H1 (cell line): ENCODE measurements at regions not wholly inside any gene's neighbourhood (a gene's known extent, or its start where the extent isn't known, plus 50 kb on each side); places are given as distances from the start of the nearest gene placed in this dataset.
A peak's percentile ranks its signal among the peaks of the same experiment; 100 is the strongest.

ENCODE experiments used
- CTCF ChIA-PET: fragments of 300-600 bp; sonication (Branson Sonifier 250); formaldehyde crosslinking; loops from one replicate; lab custom pipeline; 2021; ENCODE audit not compliant: partially characterized antibody; lab: Charles Lee
- POLR2A ChIA-PET: fragments of 300-600 bp; sonication (Branson Sonifier 250); formaldehyde crosslinking; loops from one replicate; lab custom pipeline; 2021; ENCODE audit warnings: inconsistent platforms; ENCODE audit not compliant: partially characterized antibody; lab: Charles Lee
- DNase-seq, 2 experiments: peaks; one replicate each; pipeline versions ENCODE4 v3.0.0 to v3.0.0-alpha.2; 2010 to 2022; ENCODE audit warnings: low spot score in 2 of 2, low read depth in 1 of 2, mixed read lengths in 1 of 2
- FAIRE-seq: peaks from 2 replicates; lab custom pipeline; 2011; peaks lifted over from hg19 to GRCh38; lab: Jason Lieb, UNC
- H2AFZ ChIP-seq: 2 replicates; pipeline ENCODE4 v1.8.1; 2012; ENCODE audit warnings: low read length, inconsistent platforms
- H2AK5ac ChIP-seq: 2 replicates; pipeline ENCODE4 v1.6.1; 2013; ENCODE audit warnings: low read depth, low read length
- H2BK120ac ChIP-seq: replicated peaks from 2 replicates; pipeline ENCODE3; 2013; ENCODE audit warnings: low read depth, low read length, inconsistent platforms
- H2BK12ac ChIP-seq: 2 replicates; pipeline ENCODE4 v1.6.1; 2013; ENCODE audit warnings: low read depth, low read length
- H2BK15ac ChIP-seq: 2 replicates; pipeline ENCODE4 v1.6.1; 2013; ENCODE audit warnings: low read length
- H2BK20ac ChIP-seq: 2 replicates; pipeline ENCODE4 v1.6.1; 2013; ENCODE audit warnings: low read length
- H2BK5ac ChIP-seq: 2 replicates; pipeline ENCODE4 v1.6.1; 2013; ENCODE audit warnings: low read depth, low read length
- H3K14ac ChIP-seq: 2 replicates; pipeline ENCODE4 v1.6.1; 2013; ENCODE audit warnings: inconsistent platforms; ENCODE audit not compliant: insufficient read length
- H3K18ac ChIP-seq: 2 replicates; pipeline ENCODE4 v1.6.1; 2013; ENCODE audit warnings: low read length; ENCODE audit errors: extremely low read depth
- H3K23ac ChIP-seq: 2 replicates; pipeline ENCODE4 v1.6.1; 2013; ENCODE audit warnings: inconsistent platforms; ENCODE audit not compliant: insufficient read length
- H3K23me2 ChIP-seq: 2 replicates; pipeline ENCODE4 v1.6.1; 2013; ENCODE audit warnings: low read depth, low read length
- H3K27ac ChIP-seq: 2 replicates; pipeline ENCODE4 v1.6.1; 2011; ENCODE audit warnings: low read depth, low read length, inconsistent platforms
- H3K27me3 ChIP-seq, 4 experiments: replicated peaks in 1 of 4; 1 replicate in 1 of 4; 2 replicates in 3 of 4; pipeline versions ENCODE4 v1.6.1 to v1.8.1; 2011 to 2013; ENCODE audit warnings: low read length in 3 of 4, mild to moderate bottlenecking in 3 of 4, inconsistent platforms in 2 of 4, mixed read lengths in 2 of 4, moderate library complexity in 1 of 4; ENCODE audit not compliant: control insufficient read depth in 3 of 4, insufficient read depth in 3 of 4; ENCODE audit errors: extremely low read depth in 1 of 4
- H3K36me3 ChIP-seq, 4 experiments: 2 replicates each; pipeline versions ENCODE4 v1.6.1 to v1.8.1; 2011 to 2013; ENCODE audit warnings: mild to moderate bottlenecking in 4 of 4, low read length in 3 of 4, moderate library complexity in 2 of 4, control low read depth in 1 of 4, inconsistent platforms in 1 of 4; ENCODE audit not compliant: insufficient read depth in 4 of 4, control insufficient read depth in 2 of 4
- H3K4ac ChIP-seq: replicated peaks from 2 replicates; pipeline ENCODE3; 2013; ENCODE audit warnings: low read length, low read depth, mixed read lengths, inconsistent platforms; ENCODE audit not compliant: insufficient read length
- H3K4me1 ChIP-seq, 4 experiments: replicated peaks in 1 of 4; 1 replicate in 1 of 4; 2 replicates in 3 of 4; pipeline versions ENCODE4 v1.6.1 to v1.8.1; 2011 to 2013; ENCODE audit warnings: low read length in 3 of 4, inconsistent platforms in 2 of 4, mixed read lengths in 1 of 4; ENCODE audit not compliant: insufficient read depth in 4 of 4, control insufficient read depth in 3 of 4
- H3K4me2 ChIP-seq, 2 experiments: 2 replicates each; pipeline versions ENCODE4 v1.6.1 to v1.8.1; 2011 to 2013; ENCODE audit warnings: low read depth in 2 of 2, low read length in 2 of 2, control low read depth in 1 of 2, inconsistent platforms in 1 of 2, mild to moderate bottlenecking in 1 of 2; ENCODE audit not compliant: insufficient read depth in 1 of 2
- H3K4me3 ChIP-seq, 4 experiments: fragments of 200-600, 300-600 bp in 1 of 4; sonication (generic), shearing (Covaris generic), sonication (Bioruptor Twin) in 1 of 4; 2 replicates each; pipeline versions ENCODE4 v1.5.1 to v1.8.1; 2011 to 2016; ENCODE audit warnings: low read length in 4 of 4, low read depth in 3 of 4, control low read depth in 2 of 4, inconsistent platforms in 2 of 4, mild to moderate bottlenecking in 2 of 4, mixed read lengths in 1 of 4, moderate library complexity in 1 of 4; ENCODE audit not compliant: insufficient read depth in 2 of 4; ENCODE audit errors: extremely low read depth in 1 of 4
- H3K56ac ChIP-seq: replicated peaks from 2 replicates; pipeline ENCODE3; 2013; ENCODE audit warnings: low read depth, mild to moderate bottlenecking, mixed read lengths, low read length, inconsistent platforms; ENCODE audit not compliant: insufficient read length
- H3K79me1 ChIP-seq: 2 replicates; pipeline ENCODE4 v1.6.1; 2013; ENCODE audit warnings: low read depth, low read length, control low read depth
- H3K79me2 ChIP-seq, 2 experiments: 2 replicates each; pipeline versions ENCODE4 v1.6.1 to v1.8.1; 2012 to 2013; ENCODE audit warnings: low read length in 2 of 2, mild to moderate bottlenecking in 2 of 2, inconsistent platforms in 1 of 2; ENCODE audit not compliant: insufficient read depth in 2 of 2, control insufficient read depth in 1 of 2
- H3K9ac ChIP-seq, 4 experiments: replicated peaks in 1 of 4; 1 replicate in 1 of 4; 2 replicates in 3 of 4; pipeline versions ENCODE4 v1.6.1 to v1.8.1; 2011 to 2013; ENCODE audit warnings: low read depth in 3 of 4, low read length in 3 of 4, control low read depth in 2 of 4, mild to moderate bottlenecking in 2 of 4, moderate library complexity in 2 of 4, inconsistent platforms in 1 of 4; ENCODE audit errors: extremely low read depth in 1 of 4
- H3K9me3 ChIP-seq, 2 experiments: 2 replicates each; pipeline versions ENCODE4 v1.6.1 to v1.8.1; 2012 to 2013; ENCODE audit warnings: mild to moderate bottlenecking in 2 of 2, moderate library complexity in 2 of 2, control low read depth in 1 of 2, inconsistent platforms in 1 of 2, low read depth in 1 of 2, low read length in 1 of 2, mixed read lengths in 1 of 2; ENCODE audit not compliant: insufficient read depth in 2 of 2
- H4K20me1 ChIP-seq, 2 experiments: replicated peaks in 1 of 2; 2 replicates each; pipeline versions ENCODE3 to v1.8.1; 2011 to 2013; ENCODE audit warnings: inconsistent platforms in 2 of 2, low read length in 2 of 2, mild to moderate bottlenecking in 1 of 2; ENCODE audit not compliant: insufficient read depth in 2 of 2, control insufficient read depth in 1 of 2
- H4K5ac ChIP-seq: 2 replicates; pipeline ENCODE4 v1.6.1; 2013; ENCODE audit warnings: low read length, low read depth, mixed read lengths, inconsistent platforms; ENCODE audit not compliant: insufficient read length
- H4K8ac ChIP-seq: 2 replicates; pipeline ENCODE4 v1.8.0; 2013; ENCODE audit warnings: mild to moderate bottlenecking, moderate library complexity, low read length, inconsistent platforms; ENCODE audit not compliant: insufficient read depth; ENCODE audit errors: extremely low read depth
- H4K91ac ChIP-seq: replicated peaks from 2 replicates; pipeline ENCODE3; 2013; ENCODE audit warnings: low read length, mixed read lengths, inconsistent platforms; ENCODE audit not compliant: insufficient read length
- JUND ChIP-seq: IDR thresholded peaks from 2 replicates; pipeline ENCODE4 v1.6.1; 2011; ENCODE audit warnings: mild to moderate bottlenecking, improper control_type of control experiment, low read length
- POLR2A ChIP-seq, 2 experiments: IDR thresholded peaks; 1 replicate in 1 of 2; 2 replicates in 1 of 2; pipeline ENCODE4 v1.6.1; 2011; ENCODE audit warnings: low read depth in 2 of 2, low read length in 2 of 2, mild to moderate bottlenecking in 2 of 2; ENCODE audit errors: control extremely low read depth in 1 of 2
- RNF2 ChIP-seq: fragments of 200-900, 300-1000 bp; sonication (generic); IDR thresholded peaks from 2 replicates; pipeline ENCODE4 v1.7.1; 2016; ENCODE audit warnings: borderline replicate concordance, low read depth, mild to moderate bottlenecking, antibody characterized with exemption, low read length; ENCODE audit not compliant: poor library complexity, severe bottlenecking; ENCODE audit errors: missing control alignments
- SAP30 ChIP-seq: fragments of 300-600 bp; sonication (generic); IDR thresholded peaks from 2 replicates; pipeline ENCODE4 v1.7.1; 2012; ENCODE audit warnings: low read length, moderate library complexity, mild to moderate bottlenecking, inconsistent platforms; ENCODE audit not compliant: insufficient read depth, insufficient replicate concordance
- TAF1 ChIP-seq: IDR thresholded peaks from 2 replicates; pipeline ENCODE4 v1.6.1; 2011; ENCODE audit warnings: mild to moderate bottlenecking, low read depth, low read length
- TBP ChIP-seq: IDR thresholded peaks from 2 replicates; pipeline ENCODE4 v1.6.1; 2011; ENCODE audit warnings: low read depth, low read length, improper control_type of control experiment
- WGBS, 2 experiments: shearing (Covaris generic) in 1 of 2; methylation state at CpG; one replicate each; pipeline versions ENCODE4 v1.1.6 to v1.1.7; 2013 to 2015; ENCODE audit warnings: low lambda C conversion rate in 2 of 2, mixed read lengths in 2 of 2, inconsistent platforms in 1 of 2, low coverage in 1 of 2, missing lambda C conversion rate in 1 of 2; ENCODE audit not compliant: insufficient replicate concordance in 2 of 2, insufficient coverage in 1 of 2, insufficient read length in 1 of 2; ENCODE audit errors: extremely low coverage in 1 of 2, missing lambda C conversion rate in 1 of 2; 5-methylcytosine and 5-hydroxymethylcytosine counted together
- TF ChIP-seq, protein P1 (sequence below): IDR thresholded peaks from 2 replicates; pipeline ENCODE4 v1.6.1; 2012; ENCODE audit warnings: low read length, inconsistent platforms
- TF ChIP-seq, protein P2 (sequence below): IDR thresholded peaks from 2 replicates; pipeline ENCODE4 v1.6.1; 2011; ENCODE audit warnings: low read depth, mild to moderate bottlenecking, low read length; ENCODE audit not compliant: insufficient read depth

DNA sequence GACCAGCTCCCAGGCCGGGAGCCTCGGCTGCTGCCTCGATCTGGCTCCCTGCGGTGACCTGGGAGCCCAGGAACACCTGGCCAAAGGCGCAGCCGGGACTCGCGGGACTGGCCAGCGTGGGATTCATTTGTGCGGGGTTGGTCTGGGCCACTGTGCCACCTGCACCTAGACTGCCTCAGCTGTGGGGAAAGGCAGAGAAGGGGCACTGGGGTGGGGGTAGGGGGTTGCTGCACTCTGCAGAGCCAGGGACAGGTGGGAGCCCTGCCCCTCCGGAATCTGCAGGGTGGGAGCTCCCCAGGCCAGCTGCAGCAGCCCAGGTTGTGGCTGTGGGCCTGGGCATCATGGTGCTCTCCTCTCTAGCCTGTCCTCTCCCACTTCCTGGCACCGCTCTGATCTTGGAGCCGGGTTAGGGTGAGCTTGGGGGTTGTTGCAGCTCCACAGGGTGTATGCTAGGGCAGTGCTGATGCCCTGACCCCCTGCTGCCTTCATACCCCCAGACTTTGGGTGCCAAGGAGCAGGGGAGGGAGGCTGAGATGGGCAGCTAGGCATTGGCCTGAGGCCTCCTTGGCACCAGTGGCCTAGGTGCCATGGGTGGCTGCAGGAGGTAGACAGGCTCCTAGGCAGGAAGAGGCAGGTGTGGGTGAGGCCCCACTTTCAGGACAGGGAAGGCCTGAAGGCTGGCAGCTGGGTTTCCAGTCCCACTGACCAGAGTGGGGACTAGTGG lies 57.5 kb upstream of the ETV3 start:
- Histone ChIP-seq H3K9me3 (no peaks in the 10 kb centered on the region), H2BK20ac (no peak overlapping the region), H2AK5ac (no peak overlapping the region; the same call in 1 of the 2 replicates), H2BK15ac (peak overlapping the region; percentile 81; the same call in 1 of the 2 replicates), H3K27me3 (peaks cover 0 to under 1% (median 0%) of the 10 kb centered on the region in 4 experiments; a peak in 1 of 7 replicates), H3K27ac (no peak overlapping the region), H4K20me1 (no peaks in the 10 kb centered on the region), H3K79me2 (no peaks in the 10 kb centered on the region), H2BK120ac (no peak overlapping the region), H3K14ac (no peak overlapping the region), H2AFZ (peak overlapping the region; percentile 85; the same call in 1 of the 2 replicates), H3K4me1 (peaks cover 0 to 2% (median under 1%) of the 10 kb centered on the region in 4 experiments; a peak in 1 of 7 replicates), H3K9ac (no peak overlapping the region), H4K5ac (no peak overlapping the region), H3K18ac (no peak overlapping the region), H4K91ac (no peak overlapping the region), H3K56ac (no peak overlapping the region), H3K23ac (no peak overlapping the region), H2BK5ac (no peak overlapping the region), H2BK12ac (peak overlapping the region; percentile 42; the same call in 1 of the 2 replicates), H4K8ac (peak overlapping the region; percentile 63), H3K36me3 (no peaks in the 10 kb centered on the region), H3K4ac (no peak overlapping the region), H3K4me2 (no peak overlapping the region; a peak in 1 of 4 replicates), H3K4me3 (no peak overlapping the region), H3K23me2 (no peaks in the 10 kb centered on the region), H3K79me1 (no peaks in the 10 kb centered on the region)
- ChIA-PET POLR2A (interaction anchor here (1.0 kb wide), 1 partner anchor 85 kb away, joined by 3 read pairs; no protein-coding TSS in a partner anchor), CTCF (interaction anchor here (0.6 to 5.3 kb wide), 52 partner anchors 9 to 384 kb away, joined by 3 to 51 read pairs (median 5); no protein-coding TSS in a partner anchor)
- DNase-seq: peak in 1 of 2 experiments; percentile 53
- no peak for FAIRE-seq
- 83% methylated on average over 12 of the region's 13 CpGs; no CpG with 5 or more reads in 1 of the 2 experiments for WGBS, 2 experiments
- no peak for TF ChIP-seq SAP30
- TF ChIP-seq POLR2A (IDR thresholded peaks at IDR 0.05; ENCODE audit: control extremely low read depth in 1 of 2, low read depth in 2 of 2, low read length in 2 of 2): no peak
- no peak for TF ChIP-seq JUND
- TF ChIP-seq, protein P1, sequence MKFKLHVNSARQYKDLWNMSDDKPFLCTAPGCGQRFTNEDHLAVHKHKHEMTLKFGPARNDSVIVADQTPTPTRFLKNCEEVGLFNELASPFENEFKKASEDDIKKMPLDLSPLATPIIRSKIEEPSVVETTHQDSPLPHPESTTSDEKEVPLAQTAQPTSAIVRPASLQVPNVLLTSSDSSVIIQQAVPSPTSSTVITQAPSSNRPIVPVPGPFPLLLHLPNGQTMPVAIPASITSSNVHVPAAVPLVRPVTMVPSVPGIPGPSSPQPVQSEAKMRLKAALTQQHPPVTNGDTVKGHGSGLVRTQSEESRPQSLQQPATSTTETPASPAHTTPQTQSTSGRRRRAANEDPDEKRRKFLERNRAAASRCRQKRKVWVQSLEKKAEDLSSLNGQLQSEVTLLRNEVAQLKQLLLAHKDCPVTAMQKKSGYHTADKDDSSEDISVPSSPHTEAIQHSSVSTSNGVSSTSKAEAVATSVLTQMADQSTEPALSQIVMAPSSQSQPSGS: no peak
- TF ChIP-seq TAF1: no peak
- no peak for TF ChIP-seq TBP
- TF ChIP-seq, protein P2, sequence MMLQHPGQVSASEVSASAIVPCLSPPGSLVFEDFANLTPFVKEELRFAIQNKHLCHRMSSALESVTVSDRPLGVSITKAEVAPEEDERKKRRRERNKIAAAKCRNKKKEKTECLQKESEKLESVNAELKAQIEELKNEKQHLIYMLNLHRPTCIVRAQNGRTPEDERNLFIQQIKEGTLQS: no peak
- no peak for TF ChIP-seq RNF2
